ENCODE measurements at regions not wholly inside any gene's neighbourhood (a gene's known extent, or its start where the extent isn't known, plus 50 kb on each side); places are given as distances from the start of the nearest gene placed in this dataset.

- no peak overlapping the region for H3K4me3 Mint-ChIP-seq
- DNase-seq = no peak
Observed at GRCh38 chr2:9094117-9094516, 90.6 kb upstream of the MBOAT2 start.

GRCh38 chr2:9093324-9093723 lies 89.8 kb upstream of the MBOAT2 start:
- POLR2A ChIA-PET = no interaction called here
- H3K27ac Mint-ChIP-seq = no peak overlapping the region
- H3K9me3 Mint-ChIP-seq = no peaks in the 10 kb centered on the region
- no peaks in the 10 kb centered on the region for H3K36me3 Mint-ChIP-seq
- DNase-seq = no peak
- H3K27me3 Mint-ChIP-seq = peaks cover 11% of the 10 kb centered on the region
- H3K4me3 Mint-ChIP-seq = no peak overlapping the region
- ATAC-seq (ENCODE audit: low read depth) = no peak
- H3K4me1 Mint-ChIP-seq = no peaks in the 10 kb centered on the region

More at GRCh38 chr2:9094117-9094516, 90.6 kb upstream of the MBOAT2 start:
- H3K36me3 Mint-ChIP-seq = no peaks in the 10 kb centered on the region
- peaks cover 11% of the 10 kb centered on the region for H3K27me3 Mint-ChIP-seq
- H3K9me3 Mint-ChIP-seq = no peaks in the 10 kb centered on the region
- H3K4me1 Mint-ChIP-seq = peaks cover 5% of the 10 kb centered on the region
- POLR2A ChIA-PET = no interaction called here
- no peak overlapping the region for H3K27ac Mint-ChIP-seq
- no peak for ATAC-seq (ENCODE audit: low read depth)

GRCh38 chr2:9092383-9093282 lies 89.1 kb upstream of the MBOAT2 start:
- Mint-ChIP-seq H3K4me1 (no peaks in the 10 kb centered on the region), H3K27ac (no peak overlapping the region), H3K36me3 (no peaks in the 10 kb centered on the region), H3K9me3 (no peaks in the 10 kb centered on the region), H3K27me3 (peaks cover 11% of the 10 kb centered on the region), H3K4me3 (no peak overlapping the region)
- ATAC-seq (ENCODE audit: low read depth) (no peak), DNase-seq (no peak)
- POLR2A ChIA-PET = no interaction called here

GRCh38 chr2:9091811-9092210 lies 88.3 kb upstream of the MBOAT2 start:
- POLR2A ChIA-PET = no interaction called here
- Mint-ChIP-seq H3K27me3 (peaks cover 11% of the 10 kb centered on the region), H3K4me3 (no peak overlapping the region), H3K36me3 (no peaks in the 10 kb centered on the region), H3K9me3 (no peaks in the 10 kb centered on the region), H3K4me1 (no peaks in the 10 kb centered on the region), H3K27ac (no peak overlapping the region)
- no peak for ATAC-seq (ENCODE audit: low read depth)
- no peak for DNase-seq

GRCh38 chr2:9089831-9090230 lies 86.3 kb upstream of the MBOAT2 start:
- no peaks in the 10 kb centered on the region for H3K4me1 Mint-ChIP-seq
- DNase-seq (no peak), ATAC-seq (ENCODE audit: low read depth) (no peak)
- H3K4me3 Mint-ChIP-seq = no peak overlapping the region
- POLR2A ChIA-PET = no interaction called here
- no peaks in the 10 kb centered on the region for H3K9me3 Mint-ChIP-seq
- H3K36me3 Mint-ChIP-seq = no peaks in the 10 kb centered on the region
- H3K27ac Mint-ChIP-seq = no peak overlapping the region
- peaks cover 7% of the 10 kb centered on the region for H3K27me3 Mint-ChIP-seq

GRCh38 chr2:9087121-9087681 lies 83.7 kb upstream of the MBOAT2 start:
- H3K36me3 Mint-ChIP-seq = peaks cover 1% of the 10 kb centered on the region
- H3K27me3 Mint-ChIP-seq = no peaks in the 10 kb centered on the region
- peaks cover 5% of the 10 kb centered on the region for H3K9me3 Mint-ChIP-seq
- ATAC-seq (ENCODE audit: low read depth) (no peak), DNase-seq (no peak)
- POLR2A ChIA-PET = no interaction called here
- H3K27ac Mint-ChIP-seq = no peak overlapping the region
- no peaks in the 10 kb centered on the region for H3K4me1 Mint-ChIP-seq
- no peak overlapping the region for H3K4me3 Mint-ChIP-seq

GRCh38 chr2:9086465-9086864 lies 83.0 kb upstream of the MBOAT2 start:
- Mint-ChIP-seq H3K36me3 (peaks cover 1% of the 10 kb centered on the region), H3K27ac (no peak overlapping the region), H3K27me3 (no peaks in the 10 kb centered on the region), H3K4me3 (no peak overlapping the region), H3K4me1 (no peaks in the 10 kb centered on the region), H3K9me3 (peaks cover 9% of the 10 kb centered on the region)
- ATAC-seq (ENCODE audit: low read depth) (no peak), DNase-seq (no peak)
- POLR2A ChIA-PET = no interaction called here

GRCh38 chr2:9085353-9085752 lies 81.9 kb upstream of the MBOAT2 start:
- no peak for ATAC-seq (ENCODE audit: low read depth)
- H3K4me1 Mint-ChIP-seq = no peaks in the 10 kb centered on the region
- DNase-seq = no peak
- H3K9me3 Mint-ChIP-seq = peaks cover 9% of the 10 kb centered on the region
- H3K36me3 Mint-ChIP-seq = peaks cover 1% of the 10 kb centered on the region
- H3K27me3 Mint-ChIP-seq = no peaks in the 10 kb centered on the region
- no peak overlapping the region for H3K4me3 Mint-ChIP-seq
- no peak overlapping the region for H3K27ac Mint-ChIP-seq
- POLR2A ChIA-PET = no interaction called here

- H3K4me3 Mint-ChIP-seq = no peak overlapping the region
- ATAC-seq (ENCODE audit: low read depth) (no peak), DNase-seq (no peak)
- peaks cover 3% of the 10 kb centered on the region for H3K27me3 Mint-ChIP-seq
- H3K4me1 Mint-ChIP-seq = no peaks in the 10 kb centered on the region
- H3K36me3 Mint-ChIP-seq = peaks cover 1% of the 10 kb centered on the region
- POLR2A ChIA-PET = no interaction called here
- peaks cover 11% of the 10 kb centered on the region for H3K9me3 Mint-ChIP-seq
- H3K27ac Mint-ChIP-seq = no peak overlapping the region
Observed at GRCh38 chr2:9083287-9083686, 79.8 kb upstream of the MBOAT2 start.

- ATAC-seq (ENCODE audit: low read depth) = no peak
- Mint-ChIP-seq H3K4me1 (no peaks in the 10 kb centered on the region), H3K27me3 (peaks cover 3% of the 10 kb centered on the region), H3K36me3 (peaks cover 1% of the 10 kb centered on the region), H3K4me3 (no peak overlapping the region), H3K27ac (no peak overlapping the region), H3K9me3 (peaks cover 11% of the 10 kb centered on the region)
- DNase-seq = no peak
- POLR2A ChIA-PET = no interaction called here
Observed at GRCh38 chr2:9082158-9082557, 78.7 kb upstream of the MBOAT2 start.

- no peak for DNase-seq
- Mint-ChIP-seq H3K4me1 (no peaks in the 10 kb centered on the region), H3K27ac (no peak overlapping the region), H3K36me3 (peaks cover 1% of the 10 kb centered on the region), H3K27me3 (peaks cover 3% of the 10 kb centered on the region), H3K9me3 (peaks cover 11% of the 10 kb centered on the region), H3K4me3 (no peak overlapping the region)
- POLR2A ChIA-PET = no interaction called here
- no peak for ATAC-seq (ENCODE audit: low read depth)
Observed at GRCh38 chr2:9081750-9082149, 78.3 kb upstream of the MBOAT2 start.

- peaks cover 11% of the 10 kb centered on the region for H3K9me3 Mint-ChIP-seq
- ATAC-seq (ENCODE audit: low read depth) (no peak), DNase-seq (no peak)
- no peak overlapping the region for H3K4me3 Mint-ChIP-seq
- no peaks in the 10 kb centered on the region for H3K4me1 Mint-ChIP-seq
- POLR2A ChIA-PET = no interaction called here
- H3K36me3 Mint-ChIP-seq = peaks cover 1% of the 10 kb centered on the region
- H3K27me3 Mint-ChIP-seq = peaks cover 3% of the 10 kb centered on the region
- no peak overlapping the region for H3K27ac Mint-ChIP-seq
Observed at GRCh38 chr2:9078405-9078804, 74.9 kb upstream of the MBOAT2 start.

GRCh38 chr2:9077691-9078090 lies 74.2 kb upstream of the MBOAT2 start:
- peaks cover 1% of the 10 kb centered on the region for H3K36me3 Mint-ChIP-seq
- peaks cover 3% of the 10 kb centered on the region for H3K27me3 Mint-ChIP-seq
- H3K4me1 Mint-ChIP-seq = no peaks in the 10 kb centered on the region
- no peak for ATAC-seq (ENCODE audit: low read depth)
- no peak for DNase-seq
- no peak overlapping the region for H3K27ac Mint-ChIP-seq
- POLR2A ChIA-PET = no interaction called here
- no peak overlapping the region for H3K4me3 Mint-ChIP-seq
- peaks cover 8% of the 10 kb centered on the region for H3K9me3 Mint-ChIP-seq

GRCh38 chr2:9076755-9077154 lies 73.3 kb upstream of the MBOAT2 start:
- no peak for DNase-seq
- POLR2A ChIA-PET = no interaction called here

More at GRCh38 chr2:9076755-9077154, 73.3 kb upstream of the MBOAT2 start:
- Mint-ChIP-seq H3K4me1 (no peaks in the 10 kb centered on the region), H3K4me3 (no peak overlapping the region), H3K9me3 (peaks cover 5% of the 10 kb centered on the region), H3K27me3 (peaks cover 3% of the 10 kb centered on the region), H3K36me3 (no peaks in the 10 kb centered on the region), H3K27ac (no peak overlapping the region)
- ATAC-seq (ENCODE audit: low read depth) = no peak
